Superior temporal gyrus (tissue), 1 donor: ENCODE measurements at regions not wholly inside any gene's neighbourhood (a gene's known extent, or its start where the extent isn't known, plus 50 kb on each side); places are given as distances from the start of the nearest gene placed in this dataset.
"Not testable (repeated sequence)": the region's sequence is repeated elsewhere in the genome, so short reads cannot be mapped to it uniquely, and the experiment has no call there.

Source experiments
- DNase-seq: peaks from one replicate; pipeline ENCODE4 v3.0.0-alpha.2; 2016; ENCODE audit errors: extremely low spot score

- DNase-seq = no peak
These were observed 60.2 kb downstream of the LSMEM1 start for GRCh38 chr7:112540839-112541577.

GRCh38 chr7:112546723-112547513 is 66.1 kb downstream of the LSMEM1 start:
- no peak for DNase-seq

GRCh38 chr7:112547916-112548315 is 67.1 kb downstream of the LSMEM1 start:
- no peak for DNase-seq

DNA sequence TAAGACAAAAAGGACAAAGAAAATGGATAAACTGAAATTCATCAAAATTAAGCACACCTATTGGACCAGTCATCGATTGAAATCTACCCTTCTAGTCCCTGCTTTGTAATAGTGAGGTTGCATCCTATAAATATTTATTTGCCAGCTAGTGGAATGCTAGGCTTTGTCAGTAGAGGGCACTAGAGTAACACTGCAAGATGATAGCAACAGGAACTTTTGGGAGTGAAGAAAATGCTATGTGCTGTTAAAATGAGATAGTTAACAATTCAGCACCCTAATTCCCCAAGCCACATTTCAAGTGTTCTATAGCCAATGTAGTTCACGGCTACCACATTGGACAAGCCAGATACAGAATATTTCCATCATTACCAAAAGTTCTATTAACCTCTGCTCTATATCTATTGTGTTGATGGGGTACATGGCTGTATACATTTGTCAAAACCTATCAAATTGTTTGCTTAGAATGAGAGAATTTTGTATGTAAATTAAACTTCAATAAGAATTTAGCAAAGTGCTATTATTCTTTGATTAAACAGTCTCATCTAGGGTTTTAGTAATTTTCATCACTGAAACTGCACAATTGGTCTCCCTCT is 69.8 kb downstream of the LSMEM1 start:
- DNase-seq = peak; percentile 54

DNA sequence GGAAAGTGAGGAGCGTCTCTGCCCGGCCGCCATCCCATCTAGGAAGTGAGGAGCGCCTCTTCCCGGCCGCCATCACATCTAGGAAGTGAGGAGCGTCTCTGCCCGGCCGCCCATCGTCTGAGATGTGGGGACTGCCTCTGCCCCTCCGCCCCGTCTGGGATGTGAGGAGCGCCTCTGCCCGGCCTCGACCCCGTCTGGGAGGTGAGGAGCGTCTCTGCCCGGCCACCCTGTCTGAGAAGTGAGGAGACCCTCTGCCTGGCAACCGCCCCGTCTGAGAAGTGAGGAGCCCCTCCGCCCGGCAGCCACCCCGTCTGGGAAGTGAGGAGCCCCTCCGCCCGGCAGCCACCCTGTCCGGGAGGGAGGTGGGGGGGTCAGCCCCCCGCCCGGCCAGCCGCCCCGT is 70.7 kb downstream of the LSMEM1 start:
- DNase-seq = not testable (repeated sequence)

DNA sequence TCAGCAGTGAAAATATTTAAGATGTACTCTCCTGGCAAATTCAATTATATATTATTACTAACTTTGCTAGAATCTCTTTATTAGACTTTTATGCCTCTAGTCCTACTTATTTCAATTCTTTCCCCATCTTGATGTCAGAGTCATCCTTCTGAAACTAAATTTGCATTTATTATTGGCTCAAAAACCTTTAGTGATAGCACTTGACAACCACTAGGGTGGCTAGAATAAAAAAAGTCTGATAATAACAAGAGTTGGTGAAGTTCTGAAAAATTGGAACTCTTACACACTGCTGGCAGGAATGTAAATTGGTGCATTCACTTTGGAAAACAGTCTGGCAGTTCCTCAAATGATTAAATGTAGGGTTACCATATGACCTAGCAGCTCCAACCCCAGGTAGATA is 73.8 kb downstream of the LSMEM1 start:
- DNase-seq = no peak

GRCh38 chr7:112556633-112557032 is 75.8 kb downstream of the LSMEM1 start:
- DNase-seq = no peak

DNA sequence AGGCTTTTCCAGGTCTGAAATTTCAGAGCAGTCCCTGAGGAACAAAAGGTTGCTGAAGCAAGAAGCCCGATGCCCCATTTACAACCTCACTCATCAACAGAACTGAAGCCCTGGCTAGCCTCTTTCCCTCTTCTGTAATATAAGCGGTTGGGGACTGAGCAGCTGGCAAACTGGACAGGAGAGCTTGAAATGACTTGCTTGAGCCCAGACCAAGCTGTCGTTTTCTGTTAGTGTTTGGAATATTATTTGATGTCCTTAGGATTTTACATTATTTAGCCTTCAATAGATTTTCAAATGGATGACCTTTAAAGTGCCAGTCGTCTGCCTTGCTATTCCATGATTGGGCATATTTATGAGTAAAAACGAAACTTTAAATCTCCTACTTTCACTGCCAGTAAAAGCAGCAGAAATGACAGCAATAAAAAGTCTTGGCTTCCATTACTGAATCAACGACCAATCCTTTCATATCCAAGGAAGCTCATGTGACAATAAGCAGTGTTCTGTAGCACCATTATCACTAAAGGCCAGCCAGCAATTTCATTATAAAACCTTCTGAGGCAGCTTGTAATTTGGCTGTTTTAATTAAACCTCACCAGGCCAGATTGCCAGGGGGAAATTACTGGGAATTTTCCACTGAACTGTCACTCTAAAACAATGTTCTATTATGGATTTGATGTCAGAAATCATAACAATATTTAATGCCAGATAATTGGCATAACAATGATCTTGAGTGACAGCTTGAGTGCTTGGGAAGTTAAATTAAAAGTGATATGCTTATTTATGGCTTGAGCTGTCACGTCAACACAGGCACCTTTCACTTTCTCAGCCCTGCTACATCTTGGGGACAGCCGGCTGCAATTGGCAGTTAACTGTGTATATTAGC is 85.9 kb downstream of the LSMEM1 start:
- no peak for DNase-seq

DNA sequence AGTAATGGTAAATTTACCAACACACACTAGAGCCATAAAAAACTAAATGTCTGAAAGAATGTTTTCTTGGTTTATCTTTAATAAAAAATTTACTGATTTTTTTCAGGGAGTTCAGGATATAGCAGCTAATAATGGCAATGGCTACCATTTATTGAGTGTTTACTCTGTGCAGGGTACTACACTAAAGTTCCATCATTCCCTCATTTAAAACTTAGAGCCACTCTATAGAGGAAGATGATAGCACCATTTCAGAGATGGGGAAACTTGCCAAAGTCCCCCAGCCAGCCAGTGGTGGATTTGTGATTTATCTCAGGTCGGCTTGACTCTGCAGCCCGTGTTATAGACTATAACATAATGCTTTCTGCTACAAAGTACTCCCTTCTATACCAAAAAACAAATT is 86.6 kb downstream of the LSMEM1 start:
- no peak for DNase-seq

GRCh38 chr7:112571852-112572607 is 91.2 kb downstream of the LSMEM1 start:
- DNase-seq = no peak

DNA sequence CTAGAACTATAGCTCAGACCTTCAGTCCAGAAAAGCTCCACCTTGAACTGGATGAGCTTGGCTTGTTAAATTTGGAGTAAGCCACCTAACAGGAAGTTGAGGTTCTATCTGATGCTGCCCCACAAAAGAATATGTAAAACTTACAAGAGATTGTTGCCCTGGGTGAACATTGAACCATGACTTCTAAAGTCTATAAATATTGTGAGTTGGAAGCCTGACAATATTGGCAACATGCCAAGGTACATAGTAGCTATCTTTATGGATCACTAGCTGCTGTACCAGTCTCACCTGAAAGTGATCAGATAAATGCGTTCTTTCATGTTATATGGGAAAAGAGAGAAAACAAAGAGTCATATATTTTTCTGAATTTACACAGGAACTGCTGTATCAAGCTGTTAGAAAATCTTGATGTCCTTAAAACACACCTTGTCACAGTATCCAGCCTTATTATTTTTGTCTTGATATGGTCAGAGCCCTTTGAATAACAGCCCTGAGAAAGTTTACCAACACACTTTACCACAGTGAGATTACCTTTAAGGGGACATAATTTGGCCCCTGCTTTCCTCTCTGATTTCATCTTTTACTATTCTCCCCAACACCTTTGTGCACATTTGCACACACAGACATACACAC is 92.0 kb downstream of the LSMEM1 start:
- DNase-seq = no peak

GRCh38 chr7:112573302-112574039 is 92.7 kb downstream of the LSMEM1 start:
- DNase-seq = no peak

DNA sequence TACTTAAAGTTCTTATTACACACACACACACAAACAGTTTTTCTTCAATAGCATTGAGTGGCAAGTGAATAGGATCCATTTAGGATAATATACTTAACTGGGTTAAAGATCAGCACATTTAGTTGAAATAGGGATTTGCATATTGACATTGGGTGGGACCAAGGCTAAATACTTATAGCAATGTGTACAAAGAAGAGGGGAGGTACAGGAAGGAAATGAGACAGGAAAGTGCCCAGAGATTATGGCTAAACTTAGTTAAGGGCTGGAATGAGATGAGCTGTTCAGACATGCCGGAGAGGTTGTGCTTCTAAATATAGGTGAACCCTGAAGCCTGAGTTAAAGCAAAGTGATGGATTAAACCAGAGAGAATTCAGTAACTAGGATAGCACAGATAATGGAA is 95.1 kb downstream of the LSMEM1 start:
- no peak for DNase-seq

GRCh38 chr7:112579388-112579787 is 98.6 kb downstream of the LSMEM1 start:
- no peak for DNase-seq

GRCh38 chr7:112580717-112581435 is 100.1 kb downstream of the LSMEM1 start:
- no peak for DNase-seq

GRCh38 chr7:112581529-112581928 is 100.7 kb downstream of the LSMEM1 start:
- DNase-seq = no peak

GRCh38 chr7:112584290-112584689 is 103.5 kb downstream of the LSMEM1 start:
- DNase-seq = no peak

- no peak for DNase-seq
These were observed 106.7 kb downstream of the LSMEM1 start for GRCh38 chr7:112587504-112587903.

- not testable (repeated sequence) for DNase-seq
These were observed 111.9 kb downstream of the LSMEM1 start for GRCh38 chr7:112592565-112593263.
